Stimulated activated CD4-positive, alpha-beta T cell treated with anti-CD3 and anti-CD28 coated beads, Interleukin-4, amount 100 ng/mL, for 4 hours (primary cell): ENCODE measurements at regions not wholly inside any gene's neighbourhood (a gene's known extent, or its start where the extent isn't known, plus 50 kb on each side); places are given as distances from the start of the nearest gene placed in this dataset.
"Not testable (repeated sequence)": the region's sequence is repeated elsewhere in the genome, so short reads cannot be mapped to it uniquely, and the experiment has no call there.

ENCODE experiments used
- DNase-seq, 2 experiments: peaks; one replicate each; pipeline ENCODE4 v3.0.0-alpha.2; 2020

GRCh38 chr20:39792334-39792733 is 830.2 kb downstream of the DHX35 start:
- DNase-seq: no peak

- no peak for DNase-seq
Observed at GRCh38 chr20:39789411-39789810, 827.3 kb downstream of the DHX35 start.

DNA sequence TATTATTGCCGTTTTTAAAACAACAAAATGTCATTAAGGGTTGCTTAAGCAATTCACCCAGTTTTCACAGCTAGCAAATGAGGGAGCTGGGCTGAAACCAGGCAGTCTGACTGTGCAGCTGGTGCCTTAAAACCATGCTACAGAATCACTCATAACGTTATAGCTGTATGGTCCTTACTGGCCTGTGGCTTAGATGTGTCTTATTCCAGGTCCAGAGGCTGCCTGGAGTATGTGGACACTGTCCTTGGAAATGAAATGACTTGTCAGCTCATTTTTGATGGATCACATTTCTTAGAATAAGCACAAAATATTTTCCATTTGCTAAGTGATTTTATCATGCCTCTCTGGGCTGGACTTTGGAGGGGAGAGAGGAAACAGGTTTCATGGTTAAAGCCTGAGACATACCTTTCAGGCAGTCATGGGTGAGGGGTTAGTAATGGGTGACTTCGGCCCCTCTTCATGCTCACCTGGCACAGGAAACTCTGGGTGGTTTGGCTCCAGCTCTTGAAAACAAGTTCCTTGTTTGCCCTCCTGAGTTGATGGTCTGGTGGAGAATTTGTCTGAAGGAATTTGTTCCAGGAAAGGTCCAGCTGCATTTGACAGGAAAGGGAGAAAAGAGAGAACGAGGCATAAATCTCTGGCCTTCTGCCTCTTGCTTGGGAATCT is 823.2 kb downstream of the DHX35 start:
- no peak for DNase-seq

DNA sequence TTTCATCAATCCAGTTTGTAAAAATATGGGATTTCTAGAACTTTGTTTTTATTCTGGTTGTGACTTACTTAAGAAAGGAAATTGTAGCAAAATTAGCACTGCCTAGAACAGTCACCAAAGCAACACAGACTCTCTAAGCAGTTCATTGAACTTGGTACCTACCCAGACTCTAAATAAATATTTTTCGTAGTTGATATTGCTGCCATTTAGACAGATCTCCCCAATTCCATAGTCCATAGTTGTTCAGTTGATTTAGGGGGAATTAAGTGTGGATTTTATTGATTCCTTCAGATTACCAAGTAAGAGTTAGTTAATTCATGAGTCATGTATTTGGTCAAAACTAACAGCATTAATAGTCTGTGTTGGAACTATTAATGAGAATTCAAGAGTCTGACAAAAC is 822.5 kb downstream of the DHX35 start:
- DNase-seq: no peak

DNA sequence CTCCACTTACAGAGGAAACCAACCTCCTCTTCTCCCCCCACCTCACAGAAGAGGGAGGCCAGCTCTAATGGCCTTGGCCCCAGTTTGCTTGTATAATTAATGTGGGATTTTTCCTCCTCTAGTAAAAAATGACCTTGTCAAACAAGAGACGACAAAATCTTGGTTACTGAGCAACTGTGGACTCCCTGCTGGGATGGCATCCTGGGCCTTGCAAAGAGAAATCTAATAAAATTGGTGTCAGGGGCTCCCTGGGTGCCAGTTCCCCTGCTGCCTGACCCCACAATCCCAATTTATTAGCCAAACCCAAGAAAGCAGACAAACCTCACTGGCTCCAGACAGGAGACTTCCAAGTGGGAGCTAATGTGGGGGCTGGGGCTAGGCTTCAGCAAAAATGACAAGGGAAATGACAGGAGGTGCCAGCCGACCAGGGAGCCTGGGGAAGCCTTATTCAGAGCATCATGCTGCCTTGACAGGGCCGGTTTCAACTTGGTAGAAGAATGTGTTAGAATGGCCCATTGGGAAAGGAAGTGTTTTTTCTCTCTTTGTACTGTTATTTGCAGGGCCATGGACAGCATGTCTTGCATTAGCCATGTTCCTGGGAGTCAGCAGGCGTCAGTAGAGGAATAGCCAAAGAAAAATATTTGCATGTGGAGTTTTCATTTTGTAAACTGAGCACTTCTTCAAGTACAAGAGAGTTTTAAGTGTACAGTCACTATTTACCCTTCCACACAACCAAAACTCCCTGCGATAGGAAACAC is 816.9 kb downstream of the DHX35 start:
- no peak for DNase-seq

GRCh38 chr20:39778431-39778830 is 816.3 kb downstream of the DHX35 start:
- DNase-seq: no peak

GRCh38 chr20:39777610-39778009 is 815.5 kb downstream of the DHX35 start:
- no peak for DNase-seq

GRCh38 chr20:39775110-39775509 is 813.0 kb downstream of the DHX35 start:
- DNase-seq: no peak

- DNase-seq: no peak
Observed at GRCh38 chr20:39773380-39774000, 811.3 kb downstream of the DHX35 start.

GRCh38 chr20:39767352-39767751 is 805.2 kb downstream of the DHX35 start:
- DNase-seq: no peak

DNA sequence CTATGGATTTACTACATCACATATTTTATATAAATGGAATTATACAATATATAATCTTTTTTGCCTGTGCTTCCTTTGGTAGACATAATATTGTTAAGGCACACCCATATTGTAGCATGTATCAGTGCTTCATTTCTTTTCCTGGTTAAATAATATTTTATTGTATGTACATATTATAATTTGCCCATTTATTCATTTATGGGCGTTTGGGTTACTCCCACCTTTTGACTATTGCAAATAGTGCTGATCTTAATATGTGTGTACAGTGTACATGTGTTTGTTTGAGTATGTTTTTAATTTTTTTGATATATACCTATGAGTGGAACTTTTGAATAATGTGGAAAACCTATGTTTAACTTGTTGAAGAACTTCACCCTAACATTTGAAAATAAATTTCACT is 804.2 kb downstream of the DHX35 start:
- DNase-seq: no peak

DNA sequence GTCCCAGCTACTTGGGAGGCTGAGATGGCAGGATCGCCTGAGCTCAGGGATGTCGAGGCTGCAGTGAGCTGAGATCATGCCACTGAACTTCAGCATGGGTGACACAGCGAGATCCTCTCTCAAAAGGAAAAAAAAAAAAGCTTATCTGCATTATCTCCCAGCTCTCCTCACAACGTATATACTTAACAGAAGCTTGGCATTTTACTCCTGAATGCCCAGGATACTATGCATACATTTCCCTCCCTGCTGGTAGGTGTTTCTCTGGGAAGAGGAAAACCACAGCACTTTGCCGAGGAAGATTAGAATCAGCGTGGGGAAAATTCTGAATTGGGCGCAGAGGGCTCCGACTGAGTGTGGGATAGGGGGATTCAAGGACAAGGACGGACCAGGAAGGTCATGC is 800.6 kb downstream of the DHX35 start:
- DNase-seq: no peak

DNA sequence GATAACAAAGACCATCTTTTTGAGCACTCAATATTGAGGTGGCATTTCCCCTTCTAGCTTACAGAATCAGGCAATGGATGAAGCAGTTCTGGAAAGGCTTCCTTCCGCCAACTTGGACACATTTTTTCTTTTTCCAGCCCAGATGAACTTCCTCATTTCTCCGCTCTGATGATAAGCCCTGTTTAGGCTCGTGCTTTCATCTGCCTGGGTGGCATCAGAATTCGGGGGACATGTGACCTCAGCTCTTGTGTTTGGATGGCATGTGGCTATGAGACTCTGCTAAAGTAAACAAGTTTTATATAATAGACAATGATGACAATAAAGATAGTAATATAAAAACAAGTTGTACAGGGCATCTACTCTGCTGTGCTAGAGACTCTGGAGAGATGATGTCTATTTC is 796.7 kb downstream of the DHX35 start:
- no peak for DNase-seq

DNA sequence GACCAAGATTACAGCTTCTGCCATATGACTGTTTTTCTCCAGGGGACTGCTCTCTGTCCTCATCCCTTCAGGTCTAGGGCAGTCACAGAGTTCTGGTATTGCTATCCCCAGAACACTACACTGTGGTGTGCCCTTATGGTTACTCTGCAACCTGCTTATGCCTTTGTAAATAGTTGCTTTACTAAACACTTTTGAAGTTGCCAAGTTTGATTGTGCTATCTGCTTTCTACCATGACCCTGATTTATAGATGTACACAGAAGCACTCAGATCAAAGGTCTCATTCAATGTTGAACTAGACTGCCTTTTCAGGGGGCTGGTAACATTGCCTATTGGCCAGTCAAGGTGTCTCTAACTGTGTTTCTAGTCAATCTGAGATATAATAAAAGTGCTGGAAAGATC is 794.7 kb downstream of the DHX35 start:
- no peak for DNase-seq

- DNase-seq: no peak
Observed at GRCh38 chr20:39756369-39756768, 794.2 kb downstream of the DHX35 start.

- no peak for DNase-seq
Observed at GRCh38 chr20:39752262-39752876, 790.2 kb downstream of the DHX35 start.

DNA sequence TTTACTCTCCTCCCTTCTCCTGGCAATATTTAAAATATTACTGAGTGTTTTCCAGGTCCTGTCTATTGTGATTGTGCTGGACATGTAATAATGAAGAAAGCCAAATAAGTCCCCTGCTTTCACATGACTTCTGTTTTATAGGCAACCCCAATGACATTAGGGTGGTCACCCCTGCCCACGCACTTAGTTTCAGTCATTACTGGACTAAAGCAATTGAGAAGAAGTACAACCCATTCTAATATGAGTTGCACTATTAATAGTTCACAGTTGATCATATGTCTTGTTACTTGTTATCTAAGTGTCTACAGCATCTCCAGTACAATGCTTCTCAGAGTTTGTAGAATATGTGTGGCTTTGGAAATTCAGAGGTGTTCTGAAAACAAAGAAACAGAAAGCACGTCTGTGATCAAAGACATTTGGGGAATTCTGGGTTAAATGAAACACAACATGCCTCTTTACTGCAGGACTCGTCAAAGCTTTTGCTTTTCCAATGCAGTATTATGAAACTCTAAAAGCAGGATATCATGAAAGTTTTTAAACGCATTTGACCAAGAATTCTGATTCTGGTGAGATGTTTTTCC is 789.5 kb downstream of the DHX35 start:
- DNase-seq: no peak

- DNase-seq: no peak
Observed at GRCh38 chr20:39745380-39745779, 783.2 kb downstream of the DHX35 start.

DNA sequence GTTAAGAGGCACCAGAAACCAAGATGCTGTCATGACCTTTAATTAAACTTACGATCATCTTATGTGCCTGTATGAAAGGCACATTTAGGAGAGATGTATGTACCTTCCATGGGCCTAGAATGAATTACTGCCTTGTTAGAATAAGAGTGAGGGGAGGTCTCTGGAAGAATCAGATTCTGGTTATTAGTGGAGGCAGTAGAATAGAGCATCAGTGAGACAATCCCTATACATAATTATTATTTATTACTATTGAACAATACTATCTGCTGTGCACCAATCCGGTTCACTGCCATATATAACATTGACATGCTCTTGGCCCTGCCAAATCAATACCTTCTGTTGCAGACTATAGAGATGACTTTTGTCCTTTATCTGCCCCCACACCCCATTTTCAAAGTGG is 776.5 kb downstream of the DHX35 start:
- no peak for DNase-seq

DNA sequence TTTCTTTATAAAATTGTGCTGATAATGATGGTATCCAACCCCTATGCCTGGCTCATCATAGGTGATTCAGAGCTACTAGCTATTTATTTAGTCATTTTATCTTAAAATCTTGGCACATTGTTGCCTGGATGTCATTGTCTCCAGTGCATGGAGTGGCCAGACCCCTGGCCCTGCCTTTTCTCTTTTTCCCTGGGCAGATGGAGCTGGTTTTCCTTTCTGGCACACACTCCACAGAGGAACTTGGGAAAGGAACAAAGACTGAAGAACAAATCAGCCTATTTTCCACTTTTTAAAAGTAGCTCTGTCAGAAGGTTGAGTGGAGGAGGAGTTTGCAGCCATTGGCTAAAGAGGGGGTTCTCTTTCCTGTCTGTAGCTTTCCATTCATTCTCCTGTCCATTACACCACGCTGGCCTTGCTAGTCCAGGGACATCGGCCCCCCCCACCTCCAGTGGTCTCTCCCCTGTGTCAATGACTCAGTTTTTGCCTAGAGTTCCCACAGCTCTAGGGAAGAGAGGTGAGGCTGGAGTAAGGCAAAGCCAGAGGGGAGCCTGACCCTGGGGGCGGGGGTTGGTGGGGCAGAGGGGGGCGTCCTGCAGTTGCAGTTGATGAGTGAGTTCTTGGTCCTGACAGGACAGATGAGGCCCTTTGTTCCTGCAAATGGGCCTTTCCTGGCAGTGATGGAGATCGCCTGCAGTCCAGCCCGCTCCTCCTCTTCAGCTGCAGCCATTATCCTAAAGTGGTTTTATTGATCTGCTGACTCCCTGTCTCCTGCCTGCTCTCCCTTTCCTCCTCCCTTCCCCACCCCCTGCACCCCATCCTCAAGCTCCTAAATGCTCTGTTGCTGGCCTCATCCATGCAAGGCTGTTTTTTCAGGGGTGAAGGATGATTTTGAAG is 774.5 kb downstream of the DHX35 start:
- no peak for DNase-seq

DNA sequence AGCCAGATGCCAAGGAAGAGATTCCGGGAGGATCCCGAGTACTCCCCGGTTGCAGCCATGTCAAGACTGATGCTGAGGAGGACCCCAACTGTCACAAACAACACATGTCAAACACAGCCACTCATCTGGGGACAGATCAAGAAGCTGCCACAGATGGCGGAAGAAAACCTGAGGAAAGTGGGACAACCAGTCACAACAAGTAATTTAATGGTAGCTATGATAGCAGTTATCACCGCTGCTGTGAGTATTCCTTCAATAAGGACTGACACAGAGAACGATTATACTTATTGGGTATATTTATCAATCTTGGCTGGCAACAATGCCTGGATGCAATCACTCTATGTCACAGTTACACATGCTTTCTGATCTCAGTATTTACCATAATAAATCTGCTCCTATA is 763.4 kb downstream of the DHX35 start:
- DNase-seq: not testable (repeated sequence)

GRCh38 chr20:39719293-39719692 is 757.1 kb downstream of the DHX35 start:
- DNase-seq: no peak
